Stimulated activated CD4-positive, alpha-beta T cell treated with anti-CD3 and anti-CD28 coated beads, Interleukin-15, amount 100 ng/mL, for 1 hour (primary cell): ENCODE measurements at regions not wholly inside any gene's neighbourhood (a gene's known extent, or its start where the extent isn't known, plus 50 kb on each side); places are given as distances from the start of the nearest gene placed in this dataset.

Experiments
- DNase-seq, 2 donors: peaks; one replicate each; pipeline ENCODE4 v3.0.0-alpha.2; 2020; ENCODE audit warnings: low read depth in 1 of 2, low spot score in 1 of 2

- DNase-seq: no peak
These were observed 411.7 kb upstream of the SLC24A2 start for GRCh38 chr9:20200581-20200980.

- DNase-seq: no peak
These were observed 410.3 kb upstream of the SLC24A2 start for GRCh38 chr9:20199111-20199510.

GRCh38 chr9:20197976-20198685, 409.3 kb upstream of the SLC24A2 start:
- DNase-seq: no peak

GRCh38 chr9:20191228-20191840, 402.5 kb upstream of the SLC24A2 start:
- DNase-seq: no peak

GRCh38 chr9:20189871-20190270, 401.0 kb upstream of the SLC24A2 start:
- no peak for DNase-seq

- DNase-seq: no peak
These were observed 400.0 kb upstream of the SLC24A2 start for GRCh38 chr9:20188616-20189369.

GRCh38 chr9:20187318-20187717, 398.5 kb upstream of the SLC24A2 start:
- no peak for DNase-seq

- DNase-seq: no peak
These were observed 398.0 kb upstream of the SLC24A2 start for GRCh38 chr9:20186823-20187222.

GRCh38 chr9:20186231-20186630, 397.4 kb upstream of the SLC24A2 start:
- no peak for DNase-seq

GRCh38 chr9:20184541-20184940, 395.7 kb upstream of the SLC24A2 start:
- DNase-seq: no peak

GRCh38 chr9:20178679-20179078, 389.8 kb upstream of the SLC24A2 start:
- DNase-seq: no peak

GRCh38 chr9:20178197-20178596, 389.4 kb upstream of the SLC24A2 start:
- no peak for DNase-seq

- DNase-seq: no peak
These were observed 381.3 kb upstream of the SLC24A2 start for GRCh38 chr9:20170122-20170521.

GRCh38 chr9:20152151-20152725, 363.4 kb upstream of the SLC24A2 start:
- DNase-seq: no peak

GRCh38 chr9:20148416-20148815, 359.6 kb upstream of the SLC24A2 start:
- DNase-seq: no peak

- DNase-seq: no peak
These were observed 355.4 kb upstream of the SLC24A2 start for GRCh38 chr9:20144197-20144596.

- no peak for DNase-seq
These were observed 351.0 kb upstream of the SLC24A2 start for GRCh38 chr9:20139763-20140290.

GRCh38 chr9:20138841-20139240, 350.0 kb upstream of the SLC24A2 start:
- DNase-seq: no peak

GRCh38 chr9:20138116-20138515, 349.3 kb upstream of the SLC24A2 start:
- no peak for DNase-seq

- DNase-seq: no peak
These were observed 348.6 kb upstream of the SLC24A2 start for GRCh38 chr9:20137425-20137824.

GRCh38 chr9:20135119-20135697, 346.4 kb upstream of the SLC24A2 start:
- DNase-seq: no peak
